Activated B cell treated with CpG ODN at 0.5 μM for 24 hours (primary cell): ENCODE measurements at regions not wholly inside any gene's neighbourhood (a gene's known extent, or its start where the extent isn't known, plus 50 kb on each side); places are given as distances from the start of the nearest gene placed in this dataset.

ENCODE experiments used
- ATAC-seq: fragments of 200-7000 bp; cut with Tn5 transposase; one replicate; pipeline ENCODE4 v1.10.0; 2021; ENCODE audit warnings: low read depth, mild to moderate bottlenecking, moderate library complexity
- CTCF ChIA-PET: fragments of 350-600 bp; sonication (Branson Sonifier 250); formaldehyde crosslinking; loops from one replicate; lab custom pipeline; 2021; ENCODE audit warnings: antibody characterized with exemption; lab: Charles Lee
- POLR2A ChIA-PET: fragments of 350-600 bp; sonication (Branson Sonifier 250); formaldehyde crosslinking; loops from one replicate; lab custom pipeline; 2021; ENCODE audit warnings: antibody characterized with exemption; lab: Charles Lee
- DNase-seq: peaks from one replicate; pipeline ENCODE4 v3.0.0; 2022
- H3K27ac Mint-ChIP-seq: one replicate; pipeline ENCODE4 v1.8.0; 2020; ENCODE audit warnings: mixed read lengths
- H3K27me3 Mint-ChIP-seq: one replicate; pipeline ENCODE4 v1.8.0; 2021; ENCODE audit warnings: mixed read lengths
- H3K36me3 Mint-ChIP-seq: one replicate; pipeline ENCODE4 v1.8.0; 2021; ENCODE audit warnings: low read depth, mixed read lengths
- H3K4me1 Mint-ChIP-seq: one replicate; pipeline ENCODE4 v1.8.0; 2021; ENCODE audit warnings: mixed read lengths
- H3K4me3 Mint-ChIP-seq: one replicate; pipeline ENCODE4 v1.8.0; 2020; ENCODE audit warnings: mild to moderate bottlenecking, mixed read lengths
- H3K9me3 Mint-ChIP-seq: one replicate; pipeline ENCODE4 v1.8.0; 2020; ENCODE audit warnings: mixed read lengths
- CTCF ChIP-seq: fragments of 200-600 bp; IDR thresholded peaks from one replicate; pipeline ENCODE4 v1.8.0; 2022; ENCODE audit warnings: antibody characterized with exemption, mild to moderate bottlenecking
- intact Hi-C: fragments of 100-400 bp; cut with micrococcal nuclease; formaldehyde crosslinking; loops from one replicate; pipeline ENCODE4 v1.15.1; 2024

GRCh38 chr7:113402482-113402881 is 284.1 kb upstream of the SMIM30 start:
- Mint-ChIP-seq H3K27ac (no peak overlapping the region), H3K36me3 (no peaks in the 10 kb centered on the region), H3K4me3 (no peak overlapping the region), H3K27me3 (peaks cover 5% of the 10 kb centered on the region), H3K9me3 (no peaks in the 10 kb centered on the region), H3K4me1 (no peaks in the 10 kb centered on the region)
- intact Hi-C loops = no loop called here
- no peak for DNase-seq
- TF ChIP-seq CTCF = no peak
- CTCF ChIA-PET = no interaction called here
- ATAC-seq = no peak
- POLR2A ChIA-PET = no interaction called here

- CTCF ChIA-PET = no interaction called here
- no peak for DNase-seq
- Mint-ChIP-seq H3K27me3 (peaks cover 5% of the 10 kb centered on the region), H3K36me3 (no peaks in the 10 kb centered on the region), H3K4me3 (no peak overlapping the region), H3K9me3 (no peaks in the 10 kb centered on the region), H3K4me1 (no peaks in the 10 kb centered on the region), H3K27ac (no peak overlapping the region)
- intact Hi-C loops = no loop called here
- no peak for ATAC-seq
- no peak for TF ChIP-seq CTCF
- POLR2A ChIA-PET = no interaction called here
Observed at GRCh38 chr7:113402005-113402404, 283.7 kb upstream of the SMIM30 start.

GRCh38 chr7:113394856-113395255 is 276.5 kb upstream of the SMIM30 start:
- Mint-ChIP-seq H3K27me3 (no peaks in the 10 kb centered on the region), H3K36me3 (no peaks in the 10 kb centered on the region), H3K27ac (no peak overlapping the region), H3K4me3 (no peak overlapping the region), H3K4me1 (no peaks in the 10 kb centered on the region), H3K9me3 (no peaks in the 10 kb centered on the region)
- intact Hi-C loops = no loop called here
- CTCF ChIA-PET = no interaction called here
- POLR2A ChIA-PET = no interaction called here
- DNase-seq (no peak), ATAC-seq (no peak)
- TF ChIP-seq CTCF = no peak

GRCh38 chr7:113392841-113393540 is 274.6 kb upstream of the SMIM30 start:
- no peaks in the 10 kb centered on the region for H3K36me3 Mint-ChIP-seq
- no peak overlapping the region for H3K4me3 Mint-ChIP-seq
- no peaks in the 10 kb centered on the region for H3K27me3 Mint-ChIP-seq
- CTCF ChIA-PET = no interaction called here
- no peaks in the 10 kb centered on the region for H3K9me3 Mint-ChIP-seq
- TF ChIP-seq CTCF = no peak
- intact Hi-C loops = no loop called here
- ATAC-seq (no peak), DNase-seq (no peak)
- POLR2A ChIA-PET = no interaction called here
- no peaks in the 10 kb centered on the region for H3K4me1 Mint-ChIP-seq
- H3K27ac Mint-ChIP-seq = no peak overlapping the region

- Mint-ChIP-seq H3K27ac (no peak overlapping the region), H3K9me3 (no peaks in the 10 kb centered on the region), H3K27me3 (no peaks in the 10 kb centered on the region), H3K4me1 (no peaks in the 10 kb centered on the region), H3K36me3 (no peaks in the 10 kb centered on the region), H3K4me3 (no peak overlapping the region)
- no peak for TF ChIP-seq CTCF
- ATAC-seq = no peak
- intact Hi-C loops = no loop called here
- DNase-seq = no peak
- POLR2A ChIA-PET = no interaction called here
- CTCF ChIA-PET = no interaction called here
Observed at GRCh38 chr7:113392421-113392820, 274.1 kb upstream of the SMIM30 start.
